NCI-H146 (cell line): ENCODE measurements at regions not wholly inside any gene's neighbourhood (a gene's known extent, or its start where the extent isn't known, plus 50 kb on each side); places are given as distances from the start of the nearest gene placed in this dataset.
"Not testable (repeated sequence)": the region's sequence is repeated elsewhere in the genome, so short reads cannot be mapped to it uniquely, and the experiment has no call there.

Source experiments
- DNase-seq: peaks from one replicate; lab custom pipeline; 2025; lab: John Stamatoyannopoulos, UW

GRCh38 chr1:212155219-212155618 is 119.7 kb downstream of the DTL start:
- DNase-seq, result no peak

GRCh38 chr1:212157252-212157651 is 121.7 kb downstream of the DTL start:
- DNase-seq, result no peak

- DNase-seq, result no peak
Observed at GRCh38 chr1:212158912-212159796, 123.6 kb downstream of the DTL start.

GRCh38 chr1:212161231-212161781 is 123.9 kb upstream of the PPP2R5A start:
- DNase-seq, result no peak

GRCh38 chr1:212162635-212163034 is 122.6 kb upstream of the PPP2R5A start:
- DNase-seq, result no peak

- no peak for DNase-seq
Observed at GRCh38 chr1:212164095-212164872, 120.9 kb upstream of the PPP2R5A start.

GRCh38 chr1:212166244-212166643 is 119.0 kb upstream of the PPP2R5A start:
- DNase-seq, result no peak

- no peak for DNase-seq
Observed at GRCh38 chr1:212166644-212167043, 118.6 kb upstream of the PPP2R5A start.

- no peak for DNase-seq
Observed at GRCh38 chr1:212167098-212167497, 118.1 kb upstream of the PPP2R5A start.

- DNase-seq, result no peak
Observed at GRCh38 chr1:212173567-212173966, 111.6 kb upstream of the PPP2R5A start.

- not testable (repeated sequence) for DNase-seq
Observed at GRCh38 chr1:212174295-212174694, 110.9 kb upstream of the PPP2R5A start.

GRCh38 chr1:212177542-212177941 is 107.7 kb upstream of the PPP2R5A start:
- DNase-seq, result no peak

- no peak for DNase-seq
Observed at GRCh38 chr1:212178851-212179250, 106.4 kb upstream of the PPP2R5A start.

GRCh38 chr1:212179394-212180076 is 105.7 kb upstream of the PPP2R5A start:
- no peak for DNase-seq

- no peak for DNase-seq
Observed at GRCh38 chr1:212181015-212181882, 104.0 kb upstream of the PPP2R5A start.

GRCh38 chr1:212182171-212182570 is 103.0 kb upstream of the PPP2R5A start:
- DNase-seq, result no peak

GRCh38 chr1:212182579-212182978 is 102.6 kb upstream of the PPP2R5A start:
- DNase-seq, result no peak

- DNase-seq, result no peak
Observed at GRCh38 chr1:212186427-212187207, 98.6 kb upstream of the PPP2R5A start.

GRCh38 chr1:212188599-212189351 is 96.4 kb upstream of the PPP2R5A start:
- no peak for DNase-seq

- no peak for DNase-seq
Observed at GRCh38 chr1:212189352-212189738, 95.9 kb upstream of the PPP2R5A start.
